K562 (cell line): ENCODE measurements at regions not wholly inside any gene's neighbourhood (a gene's known extent, or its start where the extent isn't known, plus 50 kb on each side); places are given as distances from the start of the nearest gene placed in this dataset.

Experiments used
- CEBPG ChIP-seq, 3 experiments: fragments of 200-800 bp in 1 of 3; sonication (Bioruptor generic) in 1 of 3; sonication (generic) in 1 of 3; formaldehyde crosslinking in 1 of 3; IDR thresholded peaks in 2 of 3; conservative IDR thresholded peaks in 1 of 3; 2 replicates each; pipeline versions ENCODE4 v1.6.1 to v1.8.0; 2016 to 2022; ENCODE audit warnings: missing compliant biosample characterization in 2 of 3, missing genetic modification characterization in 2 of 3, mild to moderate bottlenecking in 1 of 3, missing genetic modification reagents in 1 of 3
- LEF1 ChIP-seq: fragments of 450-650 bp; IDR thresholded peaks from 2 replicates; pipeline ENCODE4 v1.6.1; 2016; ENCODE audit warnings: mild to moderate bottlenecking
- NR3C1 ChIP-seq: sonication (generic); formaldehyde crosslinking; IDR thresholded peaks from 2 replicates; pipeline ENCODE4 v1.8.1; 2022; ENCODE audit warnings: missing genetic modification reagents

DNA sequence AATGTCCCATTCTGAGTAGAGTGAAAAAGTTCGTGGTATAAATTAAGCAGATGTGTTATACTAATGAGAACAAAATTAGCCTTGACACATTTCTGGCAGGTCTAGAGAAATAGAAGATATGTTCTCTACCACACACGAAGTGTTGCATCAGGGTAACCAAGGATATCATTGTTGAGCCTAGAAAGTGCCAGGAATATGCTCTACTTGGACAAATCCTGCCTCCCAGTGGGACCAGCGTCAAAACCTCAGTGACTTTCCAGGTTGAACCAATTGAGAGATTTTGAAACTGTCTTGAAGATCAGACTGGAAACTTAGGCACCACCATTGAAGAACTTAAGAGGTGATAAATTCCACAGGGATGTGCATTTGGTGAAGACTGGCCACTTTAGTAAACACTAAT lies 115.9 kb downstream of the HPGD start:
- TF ChIP-seq LEF1 (no peak), NR3C1 (no peak), CEBPG (CRISPR knock-in tag; IDR thresholded peaks at IDR 0.05) (no peak), CEBPG (tag; conservative IDR thresholded peaks at IDR 0.05 in 1 of 2, IDR thresholded peaks at IDR 0.05 in 1 of 2) (no peak)
